ENCODE measurements at regions not wholly inside any gene's neighbourhood (a gene's known extent, or its start where the extent isn't known, plus 50 kb on each side); places are given as distances from the start of the nearest gene placed in this dataset.

GRCh38 chr6:9942131-9942530, 472.7 kb downstream of the TFAP2A start:
- intact Hi-C loops (cut with DNase I, micrococcal nuclease): no loop called here
- no peak for ATAC-seq

GRCh38 chr6:9938801-9939200, 476.1 kb downstream of the TFAP2A start:
- Histone ChIP-seq H3K9me3 (peaks cover 7% of the 10 kb centered on the region), H3K4me1 (ENCODE audit: low read depth) (no peaks in the 10 kb centered on the region), H3K36me3 (ENCODE audit: low read depth) (no peaks in the 10 kb centered on the region), H3K4me3 (no peak overlapping the region)
- intact Hi-C loops (cut with DNase I, micrococcal nuclease): no loop called here
- DNase-seq (no peak), ATAC-seq (no peak)
- no peak for TF ChIP-seq CTCF (IDR thresholded peaks at IDR 0.05)

More at GRCh38 chr6:9942131-9942530, 472.7 kb downstream of the TFAP2A start:
- Histone ChIP-seq H3K9me3 (peaks cover 7% of the 10 kb centered on the region), H3K4me1 (ENCODE audit: low read depth) (no peaks in the 10 kb centered on the region), H3K36me3 (ENCODE audit: low read depth) (no peaks in the 10 kb centered on the region), H3K4me3 (no peak overlapping the region)
- no peak for DNase-seq
- TF ChIP-seq CTCF (IDR thresholded peaks at IDR 0.05): no peak

- H3K36me3 ChIP-seq (ENCODE audit: low read depth): no peaks in the 10 kb centered on the region
- peaks cover 5% of the 10 kb centered on the region for H3K9me3 ChIP-seq
- DNase-seq: no peak
- ATAC-seq: no peak
- TF ChIP-seq CTCF (IDR thresholded peaks at IDR 0.05): no peak
- no peak overlapping the region for H3K4me3 ChIP-seq
- intact Hi-C loops (cut with DNase I, micrococcal nuclease): no loop called here
- no peaks in the 10 kb centered on the region for H3K4me1 ChIP-seq (ENCODE audit: low read depth)
Measured at GRCh38 chr6:9937031-9937763, 477.7 kb downstream of the TFAP2A start.

- Histone ChIP-seq H3K9me3 (peaks cover 5% of the 10 kb centered on the region), H3K4me3 (no peak overlapping the region), H3K36me3 (ENCODE audit: low read depth) (no peaks in the 10 kb centered on the region), H3K4me1 (ENCODE audit: low read depth) (no peaks in the 10 kb centered on the region)
- intact Hi-C loops (cut with DNase I, micrococcal nuclease): no loop called here
- no peak for DNase-seq
- no peak for TF ChIP-seq CTCF (IDR thresholded peaks at IDR 0.05)
- no peak for ATAC-seq
Measured at GRCh38 chr6:9936551-9936950, 478.3 kb downstream of the TFAP2A start.

- ATAC-seq: no peak
- Histone ChIP-seq H3K9me3 (peaks cover 7% of the 10 kb centered on the region), H3K4me1 (ENCODE audit: low read depth) (no peaks in the 10 kb centered on the region), H3K4me3 (no peak overlapping the region), H3K36me3 (ENCODE audit: low read depth) (no peaks in the 10 kb centered on the region)
- intact Hi-C loops (cut with DNase I, micrococcal nuclease): no loop called here
- no peak for DNase-seq
- no peak for TF ChIP-seq CTCF (IDR thresholded peaks at IDR 0.05)
Measured at GRCh38 chr6:9933677-9934076, 481.2 kb downstream of the TFAP2A start.
